Loucy (cell line): ENCODE measurements at regions not wholly inside any gene's neighbourhood (a gene's known extent, or its start where the extent isn't known, plus 50 kb on each side); places are given as distances from the start of the nearest gene placed in this dataset.

Source experiments
- H2AFZ ChIP-seq: fragments of 200-600 bp; sonication (generic); 2 replicates; pipeline ENCODE4 v1.6.0; 2016; ENCODE audit warnings: antibody characterized with exemption, mild to moderate bottlenecking, low read length, moderate library complexity
- H3F3A ChIP-seq: fragments of 200-600 bp; 2 replicates; pipeline ENCODE4 v1.6.0; 2016; ENCODE audit warnings: antibody characterized with exemption, low read depth, mild to moderate bottlenecking
- H3K27me3 ChIP-seq: fragments of 200-600 bp; sonication (generic); 2 replicates; pipeline ENCODE4 v1.6.1; 2014; ENCODE audit warnings: low read length, mild to moderate bottlenecking; ENCODE audit not compliant: insufficient read depth, poor library complexity, severe bottlenecking
- H3K36me3 ChIP-seq: fragments of 200-600 bp; sonication (generic); 2 replicates; pipeline ENCODE4 v1.6.1; 2016; ENCODE audit warnings: low read length; ENCODE audit not compliant: insufficient read depth
- H3K4me1 ChIP-seq: fragments of 200-600 bp; sonication (generic); 2 replicates; pipeline ENCODE4 v1.5.1; 2014; ENCODE audit warnings: low read length, mild to moderate bottlenecking; ENCODE audit not compliant: insufficient read depth, poor library complexity, severe bottlenecking
- H3K4me2 ChIP-seq: fragments of 200-600 bp; sonication (generic); 2 replicates; pipeline ENCODE4 v1.6.0; 2014; ENCODE audit warnings: antibody characterized with exemption, low read length, low read depth, mild to moderate bottlenecking; ENCODE audit not compliant: poor library complexity, severe bottlenecking
- H3K4me3 ChIP-seq: fragments of 200-600 bp; sonication (generic); 2 replicates; pipeline ENCODE4 v1.5.1; 2014; ENCODE audit warnings: low read length, mild to moderate bottlenecking, mixed read lengths; ENCODE audit not compliant: poor library complexity, severe bottlenecking
- H3K79me2 ChIP-seq: fragments of 200-600 bp; sonication (generic); 2 replicates; pipeline ENCODE4 v1.6.1; 2014; ENCODE audit warnings: low read length; ENCODE audit not compliant: insufficient read depth
- H3K9ac ChIP-seq: fragments of 200-600 bp; sonication (generic); 2 replicates; pipeline ENCODE4 v1.6.0; 2014; ENCODE audit warnings: mild to moderate bottlenecking, low read depth, low read length, moderate library complexity; ENCODE audit not compliant: poor library complexity, severe bottlenecking
- H3K9me2 ChIP-seq: fragments of 200-600 bp; sonication (generic); replicated peaks from 2 replicates; pipeline ENCODE4 v1.6.1; 2016; ENCODE audit warnings: low read depth, low read length, mixed read lengths
- H3K9me3 ChIP-seq: fragments of 200-600 bp; sonication (generic); 2 replicates; pipeline ENCODE4 v1.6.1; 2014; ENCODE audit warnings: mild to moderate bottlenecking, antibody characterized with exemption, low read length, low read depth; ENCODE audit not compliant: insufficient read depth
- H4K20me1 ChIP-seq: fragments of 200-600 bp; sonication (generic); 2 replicates; pipeline ENCODE4 v1.6.0; 2014; ENCODE audit warnings: antibody characterized with exemption, low read length, mild to moderate bottlenecking; ENCODE audit not compliant: insufficient read depth, poor library complexity, severe bottlenecking
- CTCF ChIP-seq: fragments of 200-600 bp; sonication (generic); conservative IDR thresholded peaks from 2 replicates; pipeline ENCODE4 v1.5.1; 2014; ENCODE audit warnings: mild to moderate bottlenecking, antibody characterized with exemption, low read length
- EZH2phosphoT487 ChIP-seq: fragments of 200-600 bp; IDR thresholded peaks from 2 replicates; pipeline ENCODE4 v1.6.1; 2018; ENCODE audit warnings: antibody characterized with exemption, mild to moderate bottlenecking, moderate library complexity, borderline replicate concordance

GRCh38 chrX:123088331-123088730 lies 95.7 kb upstream of the GRIA3 start:
- H3K9me3 ChIP-seq = no peaks in the 10 kb centered on the region
- no peaks in the 10 kb centered on the region for H3F3A ChIP-seq
- no peaks in the 10 kb centered on the region for H3K79me2 ChIP-seq
- no peaks in the 10 kb centered on the region for H4K20me1 ChIP-seq
- H3K36me3 ChIP-seq = no peaks in the 10 kb centered on the region
- no peak for TF ChIP-seq EZH2phosphoT487
- no peak for TF ChIP-seq CTCF
- no peak overlapping the region for H3K9ac ChIP-seq
- no peaks in the 10 kb centered on the region for H3K4me1 ChIP-seq
- H3K4me2 ChIP-seq = no peak overlapping the region
- no peak overlapping the region for H3K4me3 ChIP-seq
- no peaks in the 10 kb centered on the region for H3K27me3 ChIP-seq
- no peak overlapping the region for H2AFZ ChIP-seq
- no peaks in the 10 kb centered on the region for H3K9me2 ChIP-seq

- no peaks in the 10 kb centered on the region for H3K79me2 ChIP-seq
- H3K27me3 ChIP-seq = no peaks in the 10 kb centered on the region
- H3K4me2 ChIP-seq = no peak overlapping the region
- no peaks in the 10 kb centered on the region for H3K36me3 ChIP-seq
- H3K4me1 ChIP-seq = no peaks in the 10 kb centered on the region
- TF ChIP-seq EZH2phosphoT487 = no peak
- TF ChIP-seq CTCF = no peak
- H3K9me2 ChIP-seq = no peaks in the 10 kb centered on the region
- H3K9ac ChIP-seq = no peak overlapping the region
- no peaks in the 10 kb centered on the region for H3F3A ChIP-seq
- H4K20me1 ChIP-seq = no peaks in the 10 kb centered on the region
- no peaks in the 10 kb centered on the region for H3K9me3 ChIP-seq
- no peak overlapping the region for H2AFZ ChIP-seq
- no peak overlapping the region for H3K4me3 ChIP-seq
Measured at GRCh38 chrX:123088930-123089329, 95.1 kb upstream of the GRIA3 start.

GRCh38 chrX:123093792-123094191 lies 90.3 kb upstream of the GRIA3 start:
- TF ChIP-seq CTCF (no peak), EZH2phosphoT487 (no peak)
- Histone ChIP-seq H3K9ac (no peak overlapping the region), H3K4me1 (no peaks in the 10 kb centered on the region), H3K4me2 (no peak overlapping the region), H3K9me3 (no peaks in the 10 kb centered on the region), H3K9me2 (no peaks in the 10 kb centered on the region), H4K20me1 (no peaks in the 10 kb centered on the region), H3K27me3 (no peaks in the 10 kb centered on the region), H3F3A (no peaks in the 10 kb centered on the region), H3K36me3 (no peaks in the 10 kb centered on the region), H3K4me3 (no peak overlapping the region), H2AFZ (no peak overlapping the region), H3K79me2 (no peaks in the 10 kb centered on the region)
